Astrocyte (in vitro differentiated cells and primary cell): ENCODE measurements at regions not wholly inside any gene's neighbourhood (a gene's known extent, or its start where the extent isn't known, plus 50 kb on each side); places are given as distances from the start of the nearest gene placed in this dataset.

Experiments used
- CTCF ChIP-seq: IDR thresholded peaks from 2 replicates; pipeline ENCODE4 v1.5.1; 2011; ENCODE audit warnings: low read depth, mild to moderate bottlenecking, inconsistent platforms, low read length, moderate library complexity; ENCODE audit not compliant: insufficient read depth
- EZH2 ChIP-seq: IDR thresholded peaks from 2 replicates; pipeline ENCODE4 v1.6.1; 2012; ENCODE audit warnings: mild to moderate bottlenecking, low read length, inconsistent platforms; ENCODE audit not compliant: insufficient read depth

GRCh38 chr4:34851411-34851810, 1392.9 kb downstream of the ARAP2 start:
- TF ChIP-seq CTCF (no peak), EZH2 (no peak)
